GM19452 (cell line): ENCODE measurements at regions not wholly inside any gene's neighbourhood (a gene's known extent, or its start where the extent isn't known, plus 50 kb on each side); places are given as distances from the start of the nearest gene placed in this dataset.

Experiments used
- ATAC-seq: cut with Tn5 transposase; IDR thresholded peaks from one replicate; pipeline ENCODE4 v1.9.1; 2021; ENCODE audit not compliant: unreplicated experiment

GRCh38 chr7:156082048-156083040 is 270.1 kb upstream of the SHH start:
- ATAC-seq: no peak

GRCh38 chr7:156080596-156080995 is 268.3 kb upstream of the SHH start:
- ATAC-seq: no peak

- ATAC-seq: no peak
These were observed 267.8 kb upstream of the SHH start for GRCh38 chr7:156080046-156080445.

GRCh38 chr7:156079156-156079555 is 266.9 kb upstream of the SHH start:
- ATAC-seq: no peak

DNA sequence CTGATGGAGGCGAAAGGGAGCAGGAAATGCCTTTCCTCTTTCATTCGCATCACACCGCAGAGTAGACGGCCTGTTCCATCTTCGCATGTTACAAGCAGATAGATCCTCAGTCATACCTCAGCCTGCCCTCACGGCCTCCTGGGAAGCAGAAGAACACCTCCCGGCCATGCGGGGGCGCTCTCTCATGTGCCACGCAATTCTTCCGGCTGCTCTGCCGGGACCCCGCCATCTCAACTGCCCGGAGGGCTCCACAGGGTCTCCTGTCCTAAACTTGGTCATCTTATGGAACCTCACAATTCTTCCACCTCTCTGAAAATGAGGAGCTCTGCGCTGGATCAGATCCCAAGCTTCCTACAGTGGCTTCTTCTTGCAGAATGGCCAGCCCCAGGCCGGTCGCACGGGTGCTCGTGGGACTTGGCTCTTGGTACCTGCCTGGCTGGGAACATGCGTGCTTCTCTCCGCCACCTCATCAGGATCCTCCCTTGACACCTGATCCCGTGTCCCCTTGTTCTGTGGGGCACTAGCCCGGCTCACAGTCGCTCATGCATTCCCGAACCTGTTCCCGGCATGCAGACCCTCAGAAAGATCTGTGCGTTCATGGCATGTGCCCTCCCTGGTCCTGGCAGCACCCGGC is 262.8 kb upstream of the SHH start:
- ATAC-seq: no peak

DNA sequence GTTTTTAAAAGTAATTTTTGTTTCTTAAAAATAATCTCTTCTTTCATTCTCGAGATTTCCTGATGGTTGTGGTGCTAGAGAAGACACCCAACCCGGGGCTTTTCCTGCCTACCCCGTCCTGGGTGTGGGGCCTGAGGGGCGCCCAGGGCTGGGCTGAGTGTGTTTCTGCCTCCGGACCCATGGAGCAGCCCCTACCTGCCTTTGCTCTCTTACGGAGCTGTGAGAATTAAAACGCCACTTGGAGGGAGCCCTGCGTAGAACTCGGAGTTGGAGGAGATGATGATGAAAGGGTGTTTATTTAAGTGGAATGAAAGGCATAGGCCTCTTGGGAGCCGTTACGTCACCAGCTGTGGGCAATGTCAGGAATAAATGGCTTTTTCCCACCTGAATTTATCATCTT is 261.8 kb upstream of the SHH start:
- no peak for ATAC-seq

GRCh38 chr7:156073366-156074052 is 261.2 kb upstream of the SHH start:
- ATAC-seq: no peak

DNA sequence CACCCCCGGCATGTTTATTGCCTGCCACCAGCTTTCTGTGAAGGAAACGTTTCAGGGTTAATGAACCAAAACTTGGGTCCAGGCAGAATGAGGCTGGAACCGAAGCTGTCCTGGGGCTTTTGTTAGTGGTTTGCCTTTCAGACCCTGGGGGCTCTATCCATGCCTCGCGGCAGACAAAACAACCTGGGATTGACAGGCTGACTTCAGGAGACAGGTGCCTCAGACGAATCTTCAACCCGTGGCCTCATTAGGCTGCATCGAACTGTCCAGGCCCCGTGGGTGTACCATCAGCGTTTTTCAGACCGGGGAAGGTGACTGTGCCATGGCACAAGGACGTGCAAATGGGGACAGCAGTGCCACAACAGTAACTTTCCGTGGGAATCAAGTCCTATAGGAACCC is 259.3 kb upstream of the SHH start:
- ATAC-seq: no peak

- no peak for ATAC-seq
These were observed 257.6 kb upstream of the SHH start for GRCh38 chr7:156069891-156070290.

GRCh38 chr7:156067156-156067555 is 254.9 kb upstream of the SHH start:
- ATAC-seq: no peak

- ATAC-seq: no peak
These were observed 253.1 kb upstream of the SHH start for GRCh38 chr7:156065400-156065799.

DNA sequence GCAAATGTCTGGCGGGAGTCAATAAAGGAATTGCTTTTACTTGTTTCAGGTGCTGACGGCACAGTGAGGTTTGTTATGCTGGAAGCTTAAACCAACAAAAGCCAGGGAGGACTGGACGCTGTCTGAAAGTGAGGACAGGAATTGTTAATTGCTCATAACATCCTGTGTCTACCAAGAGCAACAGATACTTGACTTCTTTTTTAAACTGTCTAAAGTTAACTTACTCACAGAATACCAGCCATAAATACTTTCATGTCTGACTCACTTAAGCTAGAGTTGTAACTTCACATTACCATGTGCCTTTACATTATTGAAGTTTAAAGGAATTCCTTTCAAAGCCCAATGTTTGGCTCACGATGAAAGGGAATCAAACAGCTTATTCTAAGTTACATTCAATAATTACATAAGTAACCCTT is 252.7 kb upstream of the SHH start:
- no peak for ATAC-seq

GRCh38 chr7:156063241-156063810 is 251.1 kb upstream of the SHH start:
- no peak for ATAC-seq

GRCh38 chr7:156062286-156062685 is 250.0 kb upstream of the SHH start:
- ATAC-seq: no peak

DNA sequence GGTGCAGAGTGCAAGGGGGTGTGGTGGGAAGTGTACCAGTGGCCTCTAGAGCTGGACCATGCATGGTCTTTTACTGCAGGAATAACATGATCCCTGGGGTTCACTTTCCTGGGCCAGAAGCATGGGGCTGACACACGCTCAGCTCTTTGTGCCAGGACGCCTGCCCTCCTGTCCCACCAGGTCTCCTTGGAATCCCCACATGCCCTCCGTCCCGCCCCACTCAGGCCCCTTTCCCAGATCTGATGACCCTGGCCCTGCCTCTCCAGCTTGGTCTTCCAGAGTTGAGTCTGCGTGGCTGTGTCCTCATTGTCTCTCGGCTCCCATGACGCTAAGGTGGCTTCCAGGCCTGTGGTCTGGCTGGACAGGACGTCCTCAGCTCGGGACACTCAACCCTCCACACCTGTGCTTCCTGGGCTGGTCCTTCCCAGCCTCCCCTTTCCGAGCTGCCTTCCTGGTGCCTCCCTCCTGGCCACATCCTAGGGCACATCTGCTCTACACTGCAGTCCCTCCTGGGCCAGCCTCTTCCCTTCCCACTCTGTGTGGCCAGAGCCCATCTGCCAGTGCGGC is 249.5 kb upstream of the SHH start:
- no peak for ATAC-seq

GRCh38 chr7:156060925-156061324 is 248.7 kb upstream of the SHH start:
- ATAC-seq: no peak

GRCh38 chr7:156059369-156059768 is 247.1 kb upstream of the SHH start:
- no peak for ATAC-seq

GRCh38 chr7:156058248-156058647 is 246.0 kb upstream of the SHH start:
- ATAC-seq: no peak

GRCh38 chr7:156056534-156056933 is 244.3 kb upstream of the SHH start:
- ATAC-seq: no peak

- ATAC-seq: no peak
These were observed 243.1 kb upstream of the SHH start for GRCh38 chr7:156055206-156055822.

GRCh38 chr7:156051884-156052283 is 239.6 kb upstream of the SHH start:
- no peak for ATAC-seq
